ENCODE measurements at regions not wholly inside any gene's neighbourhood (a gene's known extent, or its start where the extent isn't known, plus 50 kb on each side); places are given as distances from the start of the nearest gene placed in this dataset.

DNA sequence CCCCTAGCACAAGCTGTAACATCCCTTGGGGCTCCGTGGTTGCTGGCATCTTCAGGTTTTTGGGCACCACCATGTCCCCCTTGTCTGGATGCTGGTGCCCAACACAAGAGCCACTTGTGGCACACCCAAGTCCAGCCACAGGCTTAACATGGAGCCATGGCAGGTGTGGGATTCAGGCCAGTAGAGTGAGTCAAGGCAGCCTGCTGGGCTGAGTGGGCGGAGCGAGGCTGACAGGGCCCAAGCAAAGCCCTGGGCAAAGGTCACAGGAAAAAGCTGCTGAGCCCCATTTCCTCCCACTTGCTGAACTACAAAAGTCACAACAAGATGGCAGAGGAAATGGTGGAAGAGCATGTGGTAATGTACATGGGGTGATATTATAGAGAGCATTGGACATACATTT is 950.7 kb upstream of the FLRT2 start:
- intact Hi-C loops (cut with DNase I; ENCODE audit: low total_unique reads), result no loop called here
- no peak for DNase-seq
- 80 to 100% methylated on average over 2 to 3 of the region's 3 CpGs for WGBS, 2 donors (ENCODE audit: low coverage in 1 of 2)
- in situ Hi-C loops (cut with MboI; ENCODE audit: low pct_ligation_motif_present in 1 of 4, low pct_unique_long_range_greater_than_20kb in 1 of 4, low sequenced_read_pairs in 3 of 4), result no loop called here
- Histone ChIP-seq H3K4me1 (no peaks in the 10 kb centered on the region), H3K4me3 (no peak overlapping the region), H3K36me3 (no peaks in the 10 kb centered on the region), H3K27ac (no peak overlapping the region), H3K9me3 (no peaks in the 10 kb centered on the region), H3K27me3 (no peaks in the 10 kb centered on the region)
- no peak for TF ChIP-seq POLR2A (IDR thresholded peaks at IDR 0.05)
- TF ChIP-seq EP300 (IDR thresholded peaks at IDR 0.05; ENCODE audit: low read depth), result no peak

DNA sequence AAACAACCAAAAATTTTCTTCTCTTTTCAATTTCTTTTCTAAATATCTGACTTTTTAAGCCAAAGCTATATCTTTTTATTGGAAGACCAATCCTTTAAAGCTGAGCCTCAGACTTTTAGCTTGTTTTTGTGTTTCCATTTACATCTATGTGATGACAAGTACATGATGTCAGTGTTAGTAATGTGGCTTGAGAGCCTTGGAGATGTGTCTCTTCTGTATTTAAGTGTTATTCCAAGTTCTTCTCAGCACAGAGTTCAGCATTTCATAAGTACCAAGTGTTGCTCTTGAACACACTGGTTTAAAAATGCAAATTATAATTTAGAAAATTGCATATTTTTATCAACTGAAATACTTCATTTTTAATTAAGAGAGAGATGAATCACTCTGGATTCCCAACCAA is 948.9 kb upstream of the FLRT2 start:
- Histone ChIP-seq H3K27ac (no peak overlapping the region), H3K36me3 (no peaks in the 10 kb centered on the region), H3K4me3 (no peak overlapping the region), H3K27me3 (no peaks in the 10 kb centered on the region), H3K4me1 (no peaks in the 10 kb centered on the region), H3K9me3 (no peaks in the 10 kb centered on the region)
- TF ChIP-seq, protein P1, sequence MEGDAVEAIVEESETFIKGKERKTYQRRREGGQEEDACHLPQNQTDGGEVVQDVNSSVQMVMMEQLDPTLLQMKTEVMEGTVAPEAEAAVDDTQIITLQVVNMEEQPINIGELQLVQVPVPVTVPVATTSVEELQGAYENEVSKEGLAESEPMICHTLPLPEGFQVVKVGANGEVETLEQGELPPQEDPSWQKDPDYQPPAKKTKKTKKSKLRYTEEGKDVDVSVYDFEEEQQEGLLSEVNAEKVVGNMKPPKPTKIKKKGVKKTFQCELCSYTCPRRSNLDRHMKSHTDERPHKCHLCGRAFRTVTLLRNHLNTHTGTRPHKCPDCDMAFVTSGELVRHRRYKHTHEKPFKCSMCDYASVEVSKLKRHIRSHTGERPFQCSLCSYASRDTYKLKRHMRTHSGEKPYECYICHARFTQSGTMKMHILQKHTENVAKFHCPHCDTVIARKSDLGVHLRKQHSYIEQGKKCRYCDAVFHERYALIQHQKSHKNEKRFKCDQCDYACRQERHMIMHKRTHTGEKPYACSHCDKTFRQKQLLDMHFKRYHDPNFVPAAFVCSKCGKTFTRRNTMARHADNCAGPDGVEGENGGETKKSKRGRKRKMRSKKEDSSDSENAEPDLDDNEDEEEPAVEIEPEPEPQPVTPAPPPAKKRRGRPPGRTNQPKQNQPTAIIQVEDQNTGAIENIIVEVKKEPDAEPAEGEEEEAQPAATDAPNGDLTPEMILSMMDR (IDR thresholded peaks at IDR 0.05), result no peak
- no peak for TF ChIP-seq EP300 (IDR thresholded peaks at IDR 0.05; ENCODE audit: low read depth)
- no peak for TF ChIP-seq POLR2A (IDR thresholded peaks at IDR 0.05)
- in situ Hi-C loops (cut with MboI; ENCODE audit: low pct_ligation_motif_present in 1 of 4, low pct_unique_long_range_greater_than_20kb in 1 of 4, low sequenced_read_pairs in 3 of 4) (no loop called here), intact Hi-C loops (cut with DNase I; ENCODE audit: low total_unique reads) (no loop called here)
- no peak for DNase-seq

DNA sequence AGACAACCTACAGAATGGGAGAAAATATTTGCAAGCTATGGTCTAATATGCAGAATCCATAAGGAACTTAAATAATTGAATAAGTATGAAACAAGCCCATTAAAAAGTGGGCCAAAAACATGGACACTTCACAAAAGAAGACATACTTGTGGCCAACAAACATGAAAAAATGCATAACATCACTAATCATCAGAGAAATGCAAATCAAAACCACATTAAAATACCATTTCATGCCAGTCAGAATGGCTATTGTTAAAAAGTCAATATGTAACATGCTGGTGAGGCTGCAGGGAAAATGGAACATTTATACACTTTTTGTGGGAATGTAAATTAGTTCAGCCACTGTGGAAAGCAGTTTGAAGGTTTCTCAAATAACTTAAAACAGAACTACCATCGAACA is 945.4 kb upstream of the FLRT2 start:
- whole genome bisulfite sequencing, 2 donors (ENCODE audit: low coverage in 1 of 2), result 65 to 73% methylated on average over 1 of the region's 1 CpG
- no peak for DNase-seq
- Histone ChIP-seq H3K27me3 (no peaks in the 10 kb centered on the region), H3K4me1 (no peaks in the 10 kb centered on the region), H3K36me3 (no peaks in the 10 kb centered on the region), H3K27ac (no peak overlapping the region), H3K9me3 (no peaks in the 10 kb centered on the region), H3K4me3 (no peak overlapping the region)
- in situ Hi-C loops (cut with MboI; ENCODE audit: low pct_ligation_motif_present in 1 of 4, low pct_unique_long_range_greater_than_20kb in 1 of 4, low sequenced_read_pairs in 3 of 4) (no loop called here), intact Hi-C loops (cut with DNase I; ENCODE audit: low total_unique reads) (no loop called here)
- TF ChIP-seq EP300 (IDR thresholded peaks at IDR 0.05; ENCODE audit: low read depth) (no peak), POLR2AphosphoS5 (IDR thresholded peaks at IDR 0.05) (no peak), POLR2A (IDR thresholded peaks at IDR 0.05) (no peak)
- TF ChIP-seq, protein P1 (IDR thresholded peaks at IDR 0.05), result no peak

DNA sequence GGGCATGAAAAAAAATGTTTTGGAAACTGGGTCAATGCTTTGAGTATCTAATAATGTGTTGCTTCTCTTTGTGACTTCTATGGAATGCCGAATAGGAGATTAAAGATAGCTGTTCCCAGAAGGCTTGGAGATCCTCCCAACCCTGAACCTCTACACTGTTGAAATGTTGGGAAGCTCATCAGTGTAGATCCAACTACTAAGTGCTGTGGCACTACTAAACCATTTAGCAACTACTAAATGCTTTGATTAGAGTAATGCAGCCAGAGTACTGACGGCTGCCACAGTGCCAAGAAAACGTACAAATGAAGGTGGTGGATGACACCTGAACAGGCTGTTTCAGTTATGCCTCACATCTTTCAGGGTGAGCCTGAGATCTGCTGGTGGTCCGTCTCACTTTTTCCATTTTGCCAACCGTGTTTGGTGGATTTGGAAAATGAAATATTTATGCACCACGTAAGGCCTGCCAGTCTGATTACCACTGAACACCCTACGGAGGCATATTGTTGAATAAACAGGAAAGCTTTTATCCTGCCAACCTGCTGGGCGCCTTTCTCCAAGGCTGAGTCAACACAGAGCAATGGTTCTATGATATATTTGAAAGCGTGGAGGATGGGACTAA is 938.0 kb upstream of the FLRT2 start:
- DNase-seq, result no peak
- 71 to 79% methylated on average over 4 to 9 of the region's 9 CpGs for WGBS, 2 donors (ENCODE audit: low coverage in 1 of 2)
- H3K9me3 ChIP-seq, result no peaks in the 10 kb centered on the region
- in situ Hi-C loops (cut with MboI; ENCODE audit: low pct_ligation_motif_present in 1 of 4, low pct_unique_long_range_greater_than_20kb in 1 of 4, low sequenced_read_pairs in 3 of 4), result no loop called here
- H3K4me3 ChIP-seq, result no peak overlapping the region
- TF ChIP-seq, protein P1 (IDR thresholded peaks at IDR 0.05), result no peak
- TF ChIP-seq EP300 (IDR thresholded peaks at IDR 0.05; ENCODE audit: low read depth), result no peak
- TF ChIP-seq POLR2AphosphoS5 (IDR thresholded peaks at IDR 0.05), result no peak
- no peak overlapping the region for H3K27ac ChIP-seq
- H3K4me1 ChIP-seq, result no peaks in the 10 kb centered on the region
- H3K36me3 ChIP-seq, result no peaks in the 10 kb centered on the region
- intact Hi-C loops (cut with DNase I; ENCODE audit: low total_unique reads), result no loop called here
- no peaks in the 10 kb centered on the region for H3K27me3 ChIP-seq

DNA sequence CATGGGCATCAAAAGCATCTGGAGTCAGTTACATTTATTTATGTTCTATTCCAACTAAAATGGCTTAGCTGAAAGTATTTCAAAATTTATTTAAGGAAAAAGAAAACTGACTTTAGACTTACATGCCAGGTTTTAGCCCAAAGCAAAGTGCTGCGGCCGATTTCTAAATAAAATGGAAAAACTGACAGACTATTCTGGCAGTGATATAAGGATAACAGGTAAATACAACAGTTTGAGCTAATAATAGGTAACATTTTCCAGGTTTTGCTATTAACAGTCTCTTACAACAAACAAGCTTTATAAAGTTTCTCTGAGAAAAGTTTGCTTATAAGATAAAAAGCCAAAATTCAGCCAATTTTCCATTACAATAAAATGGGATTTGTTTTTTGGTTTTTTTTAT is 937.2 kb upstream of the FLRT2 start:
- Histone ChIP-seq H3K27ac (no peak overlapping the region), H3K4me3 (no peak overlapping the region), H3K36me3 (no peaks in the 10 kb centered on the region), H3K9me3 (no peaks in the 10 kb centered on the region), H3K27me3 (no peaks in the 10 kb centered on the region), H3K4me1 (no peaks in the 10 kb centered on the region)
- 79 to 94% methylated on average over 2 of the region's 2 CpGs for WGBS, 2 donors (ENCODE audit: low coverage in 1 of 2)
- TF ChIP-seq, protein P1 (IDR thresholded peaks at IDR 0.05), result no peak
- TF ChIP-seq EP300 (IDR thresholded peaks at IDR 0.05; ENCODE audit: low read depth) (no peak), POLR2A (IDR thresholded peaks at IDR 0.05) (no peak), POLR2AphosphoS5 (IDR thresholded peaks at IDR 0.05) (no peak)
- in situ Hi-C loops (cut with MboI; ENCODE audit: low pct_ligation_motif_present in 1 of 4, low pct_unique_long_range_greater_than_20kb in 1 of 4, low sequenced_read_pairs in 3 of 4), result no loop called here
- intact Hi-C loops (cut with DNase I; ENCODE audit: low total_unique reads), result no loop called here
- DNase-seq, result no peak

Measured in transverse colon (tissue), 4 donors.